A549 (cell line): ENCODE measurements at regions not wholly inside any gene's neighbourhood (a gene's known extent, or its start where the extent isn't known, plus 50 kb on each side); places are given as distances from the start of the nearest gene placed in this dataset.

Experiments
- ATAC-seq, 2 experiments: fragments of 200-7000 bp in 1 of 2; fragments of >200 bp in 1 of 2; cut with Nextera tagmentation in 1 of 2; cut with Tn5 transposase in 1 of 2; 3 replicates each; pipeline versions ENCODE4 v1.8.0 to v1.9.1; 2018 to 2020; ENCODE audit warnings: mild to moderate bottlenecking in 1 of 2, moderate library complexity in 1 of 2
- CTCF ChIA-PET: fragments of 300-600 bp; sonication (Branson Sonifier 250); formaldehyde crosslinking; extraction: SDS; loops from one replicate; lab custom pipeline; 2021; ENCODE audit warnings: antibody characterized with exemption, inconsistent platforms; lab: Yijun Ruan, JAX
- POLR2A ChIA-PET: fragments of 350-600 bp; formaldehyde crosslinking; extraction: SDS; loops from one replicate; lab custom pipeline; 2021; ENCODE audit warnings: antibody characterized with exemption, inconsistent platforms; lab: Yijun Ruan, JAX
- DNase-seq, 2 experiments: peaks; one replicate each; pipeline versions ENCODE4 v3.0.0 to v3.0.0-alpha.2; 2011 to 2016; ENCODE audit warnings: low read depth in 1 of 2, low spot score in 1 of 2
- FAIRE-seq: peaks from 2 replicates; lab custom pipeline; 2011; peaks lifted over from hg19 to GRCh38; lab: Jason Lieb, UNC
- H3K27ac ChIP-seq, 2 experiments: fragments of >200 bp; sonication (Bioruptor Twin); formaldehyde crosslinking; 3 replicates each; pipeline ENCODE4 v1.5.1; 2016 to 2017
- H3K4me1 ChIP-seq: fragments of >200 bp; sonication (Bioruptor Twin); formaldehyde crosslinking; 3 replicates; pipeline ENCODE4 v1.6.1; 2016
- H3K4me2 ChIP-seq: fragments of >200 bp; sonication (Bioruptor Twin); formaldehyde crosslinking; 3 replicates; pipeline ENCODE4 v1.6.1; 2016
- H3K4me3 ChIP-seq: fragments of >200 bp; sonication (Bioruptor Twin); formaldehyde crosslinking; 3 replicates; pipeline ENCODE4 v1.5.1; 2016
- H3K9me3 ChIP-seq: fragments of >200 bp; sonication (Bioruptor Twin); formaldehyde crosslinking; 3 replicates; pipeline ENCODE4 v1.6.1; 2016
- EHF ChIP-seq: fragments of 250-450 bp; sonication (Bioruptor Pico); IDR thresholded peaks from 2 replicates; pipeline ENCODE4 v1.5.0; 2020; ENCODE audit warnings: mild to moderate bottlenecking
- EHMT2 ChIP-seq: fragments of 200-600 bp; sonication (generic); IDR thresholded peaks from 2 replicates; pipeline ENCODE4 v1.6.1; 2016; ENCODE audit warnings: antibody characterized with exemption, low read depth, mild to moderate bottlenecking, moderate library complexity
- ESRRA ChIP-seq: fragments of 150-350 bp; IDR thresholded peaks from 2 replicates; pipeline ENCODE4 v1.6.1; 2014; ENCODE audit warnings: mild to moderate bottlenecking, low read length, borderline replicate concordance
- HEYL ChIP-seq: fragments of 250-450 bp; sonication (Bioruptor Pico); IDR thresholded peaks from 2 replicates; pipeline ENCODE4 v1.8.0; 2021; ENCODE audit warnings: mild to moderate bottlenecking, moderate library complexity
- JUN ChIP-seq, 2 experiments: fragments of >200 bp; sonication (Bioruptor Twin); formaldehyde crosslinking; IDR thresholded peaks; 2 replicates in 1 of 2; 3 replicates in 1 of 2; pipeline ENCODE4 v1.6.1; 2016 to 2017
- KDM1A ChIP-seq: fragments of 200-600 bp; sonication (generic); IDR thresholded peaks from 2 replicates; pipeline ENCODE4 v1.6.1; 2016; ENCODE audit warnings: low read depth, mild to moderate bottlenecking
- KDM5A ChIP-seq: fragments of 200-600 bp; sonication (generic); IDR thresholded peaks from 2 replicates; pipeline ENCODE4 v1.6.1; 2016; ENCODE audit warnings: antibody characterized with exemption, mild to moderate bottlenecking
- MAZ ChIP-seq: fragments of 150-350 bp; IDR thresholded peaks from 2 replicates; pipeline ENCODE4 v1.6.1; 2014; ENCODE audit warnings: antibody characterized with exemption, low read depth, low read length, borderline replicate concordance
- NFE2L2 ChIP-seq: fragments of 150-350 bp; conservative IDR thresholded peaks from 2 replicates; pipeline ENCODE4 v1.6.1; 2014; ENCODE audit warnings: low read length
- NPAS2 ChIP-seq: fragments of 250-450 bp; sonication (Bioruptor Pico); IDR thresholded peaks from 2 replicates; pipeline ENCODE4 v1.8.0; 2022; ENCODE audit warnings: mild to moderate bottlenecking, moderate library complexity, borderline replicate concordance
- NR3C1 ChIP-seq: fragments of >200 bp; sonication (Bioruptor Twin); formaldehyde crosslinking; IDR thresholded peaks from 3 replicates; pipeline ENCODE4 v1.6.1; 2017
- PHF8 ChIP-seq: fragments of 200-600 bp; sonication (generic); IDR thresholded peaks from 2 replicates; pipeline ENCODE4 v1.6.1; 2016; ENCODE audit warnings: low read depth, mild to moderate bottlenecking, antibody characterized with exemption, moderate library complexity, borderline replicate concordance
- POLR2AphosphoS2 ChIP-seq: conservative IDR thresholded peaks from 2 replicates; pipeline ENCODE4 v1.6.1; 2012; ENCODE audit warnings: low read length, improper control_type of control experiment, inconsistent platforms
- RFX5 ChIP-seq: fragments of 450-650 bp; IDR thresholded peaks from 2 replicates; pipeline ENCODE4 v1.7.1; 2014; ENCODE audit warnings: antibody characterized with exemption, mild to moderate bottlenecking, moderate library complexity
- RNF2 ChIP-seq: fragments of 200-600 bp; sonication (generic); IDR thresholded peaks from 2 replicates; pipeline ENCODE4 v1.6.1; 2016; ENCODE audit warnings: low read depth, mild to moderate bottlenecking, antibody characterized with exemption, moderate library complexity, borderline replicate concordance
- TP53 ChIP-seq: fragments of 250-450 bp; sonication (Bioruptor Pico); IDR thresholded peaks from 2 replicates; pipeline ENCODE4 v1.5.0; 2021; ENCODE audit warnings: mild to moderate bottlenecking, moderate library complexity
- ZFP36 ChIP-seq: fragments of 450-650 bp; IDR thresholded peaks from 2 replicates; pipeline ENCODE4 v1.6.1; 2014; ENCODE audit warnings: borderline replicate concordance; ENCODE audit not compliant: partially characterized antibody
- whole genome bisulfite sequencing: methylation state at CpG from one replicate; pipeline ENCODE4 v1.1.6; 2017; ENCODE audit errors: missing lambda C conversion rate; 5-methylcytosine and 5-hydroxymethylcytosine counted together
- TF ChIP-seq, protein P1 (sequence below): fragments of >200 bp; sonication (Bioruptor Twin); formaldehyde crosslinking; IDR thresholded peaks from 3 replicates; pipeline ENCODE4 v1.6.1; 2016
- TF ChIP-seq, protein P2 (sequence below): fragments of 250-450 bp; sonication (Bioruptor Pico); IDR thresholded peaks from 2 replicates; pipeline ENCODE4 v1.5.0; 2021; ENCODE audit warnings: mild to moderate bottlenecking, moderate library complexity, borderline replicate concordance
- TF ChIP-seq, protein P3 (sequence below): fragments of 450-650 bp; IDR thresholded peaks from 2 replicates; pipeline ENCODE4 v1.6.1; 2014; ENCODE audit warnings: antibody characterized with exemption

DNA sequence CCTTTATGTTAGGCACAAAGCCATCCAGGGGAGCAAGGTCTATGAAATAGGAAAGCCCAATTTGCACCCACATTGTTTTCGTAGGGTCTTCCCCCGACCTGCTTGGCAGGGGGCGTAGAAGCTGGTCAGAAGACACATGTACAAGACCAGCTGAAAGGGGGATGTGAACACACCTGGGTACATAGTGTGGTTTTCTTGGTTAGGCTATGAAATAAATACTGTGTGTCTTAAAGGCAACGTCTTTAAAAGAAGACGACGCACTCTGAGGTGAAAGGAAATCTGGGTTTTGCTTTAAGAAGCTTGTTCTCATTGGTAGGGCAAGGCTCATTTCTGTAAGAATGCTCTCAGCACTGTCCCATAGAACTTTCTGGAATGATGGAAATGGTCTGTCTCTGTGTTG lies 60.0 kb upstream of the KLF7 start:
- Histone ChIP-seq H3K27ac (no peak overlapping the region), H3K4me2 (no peak overlapping the region), H3K4me3 (no peak overlapping the region), H3K9me3 (no peaks in the 10 kb centered on the region), H3K4me1 (peaks cover 13% of the 10 kb centered on the region)
- TF ChIP-seq NR3C1 (no peak), PHF8 (no peak), ZFP36 (no peak), HEYL (no peak), EHMT2 (no peak), ESRRA (no peak), KDM1A (no peak), NFE2L2 (no peak)
- TF ChIP-seq, protein P1, sequence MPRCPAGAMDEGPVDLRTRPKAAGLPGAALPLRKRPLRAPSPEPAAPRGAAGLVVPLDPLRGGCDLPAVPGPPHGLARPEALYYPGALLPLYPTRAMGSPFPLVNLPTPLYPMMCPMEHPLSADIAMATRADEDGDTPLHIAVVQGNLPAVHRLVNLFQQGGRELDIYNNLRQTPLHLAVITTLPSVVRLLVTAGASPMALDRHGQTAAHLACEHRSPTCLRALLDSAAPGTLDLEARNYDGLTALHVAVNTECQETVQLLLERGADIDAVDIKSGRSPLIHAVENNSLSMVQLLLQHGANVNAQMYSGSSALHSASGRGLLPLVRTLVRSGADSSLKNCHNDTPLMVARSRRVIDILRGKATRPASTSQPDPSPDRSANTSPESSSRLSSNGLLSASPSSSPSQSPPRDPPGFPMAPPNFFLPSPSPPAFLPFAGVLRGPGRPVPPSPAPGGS: no peak
- DNase-seq: no peak
- ATAC-seq: no peak
- ChIA-PET CTCF (interaction anchor here (1.0 to 2.5 kb wide), 2 partner anchors 11 to 14 kb away, joined by 3 to 5 read pairs; no protein-coding TSS in a partner anchor), POLR2A (no interaction called here)
- FAIRE-seq: no peak
- WGBS: 88% methylated on average over 6 of the region's 6 CpGs

DNA sequence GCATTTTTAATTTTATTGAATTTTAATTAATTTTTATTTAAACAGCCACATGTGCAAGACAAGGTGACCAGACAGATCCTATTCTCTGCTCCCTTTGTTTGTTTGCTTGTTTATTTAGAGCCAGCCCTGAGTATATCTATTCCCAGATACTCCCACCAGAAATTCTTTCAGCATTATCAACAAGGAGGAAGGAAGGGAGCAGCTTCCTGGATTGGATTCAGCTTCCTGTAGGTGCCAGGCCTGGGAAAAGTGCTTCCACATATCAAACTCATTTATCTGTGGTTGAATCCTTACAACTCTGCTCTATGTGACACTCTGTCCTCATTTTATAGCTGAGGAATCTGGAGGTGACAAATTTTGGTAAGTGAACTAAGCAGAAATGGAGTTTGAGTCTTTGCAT lies 60.5 kb upstream of the KLF7 start:
- no peak overlapping the region for H3K27ac ChIP-seq
- H3K4me2 ChIP-seq: no peak overlapping the region
- H3K4me3 ChIP-seq: no peak overlapping the region
- H3K4me1 ChIP-seq: peaks cover 13% of the 10 kb centered on the region
- no peak for DNase-seq
- no peak for FAIRE-seq
- CTCF ChIA-PET: interaction anchor here (1.0 to 2.5 kb wide), 2 partner anchors 10 to 13 kb away, joined by 3 to 5 read pairs; no protein-coding TSS in a partner anchor
- POLR2A ChIA-PET: no interaction called here
- no peak for ATAC-seq
- TF ChIP-seq KDM1A (no peak), KDM5A (no peak), PHF8 (no peak), JUN (IDR thresholded peaks at IDR 0.05) (no peak), TP53 (no peak)
- TF ChIP-seq, protein P1: no peak
- TF ChIP-seq, protein P2, sequence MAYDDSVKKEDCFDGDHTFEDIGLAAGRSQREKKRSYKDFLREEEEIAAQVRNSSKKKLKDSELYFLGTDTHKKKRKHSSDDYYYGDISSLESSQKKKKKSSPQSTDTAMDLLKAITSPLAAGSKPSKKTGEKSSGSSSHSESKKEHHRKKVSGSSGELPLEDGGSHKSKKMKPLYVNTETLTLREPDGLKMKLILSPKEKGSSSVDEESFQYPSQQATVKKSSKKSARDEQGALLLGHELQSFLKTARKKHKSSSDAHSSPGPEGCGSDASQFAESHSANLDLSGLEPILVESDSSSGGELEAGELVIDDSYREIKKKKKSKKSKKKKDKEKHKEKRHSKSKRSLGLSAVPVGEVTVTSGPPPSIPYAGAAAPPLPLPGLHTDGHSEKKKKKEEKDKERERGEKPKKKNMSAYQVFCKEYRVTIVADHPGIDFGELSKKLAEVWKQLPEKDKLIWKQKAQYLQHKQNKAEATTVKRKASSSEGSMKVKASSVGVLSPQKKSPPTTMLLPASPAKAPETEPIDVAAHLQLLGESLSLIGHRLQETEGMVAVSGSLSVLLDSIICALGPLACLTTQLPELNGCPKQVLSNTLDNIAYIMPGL (CRISPR knock-in tag): no peak
- no peaks in the 10 kb centered on the region for H3K9me3 ChIP-seq

DNA sequence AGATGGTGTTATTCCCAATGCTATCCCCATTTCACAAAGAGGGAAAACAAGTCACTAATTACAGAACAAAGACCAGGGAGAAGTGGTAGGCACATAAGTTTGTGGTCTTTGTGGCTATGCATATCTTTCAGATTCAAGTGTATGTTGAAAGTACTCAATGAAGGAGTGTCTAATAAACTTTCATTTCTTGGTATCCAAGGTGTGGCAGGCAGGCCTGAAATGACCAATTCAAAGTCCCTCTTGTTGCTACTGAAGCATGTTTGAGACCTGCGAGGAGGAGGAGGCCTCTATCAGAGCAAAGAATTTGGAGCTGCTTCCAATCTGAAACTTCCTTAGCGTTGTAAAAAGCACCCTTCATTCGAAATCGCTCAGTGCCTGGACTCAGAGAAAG lies 60.9 kb upstream of the KLF7 start:
- ATAC-seq: no peak
- no peak for TF ChIP-seq MAZ
- TF ChIP-seq EHF (CRISPR knock-in tag): no peak
- no peak for TF ChIP-seq RNF2
- TF ChIP-seq NPAS2 (CRISPR knock-in tag): no peak
- TF ChIP-seq RFX5: no peak
- TF ChIP-seq, protein P3, sequence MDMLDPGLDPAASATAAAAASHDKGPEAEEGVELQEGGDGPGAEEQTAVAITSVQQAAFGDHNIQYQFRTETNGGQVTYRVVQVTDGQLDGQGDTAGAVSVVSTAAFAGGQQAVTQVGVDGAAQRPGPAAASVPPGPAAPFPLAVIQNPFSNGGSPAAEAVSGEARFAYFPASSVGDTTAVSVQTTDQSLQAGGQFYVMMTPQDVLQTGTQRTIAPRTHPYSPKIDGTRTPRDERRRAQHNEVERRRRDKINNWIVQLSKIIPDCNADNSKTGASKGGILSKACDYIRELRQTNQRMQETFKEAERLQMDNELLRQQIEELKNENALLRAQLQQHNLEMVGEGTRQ: no peak
- no peak for TF ChIP-seq POLR2AphosphoS2
- TF ChIP-seq, all 56 proteins: peak for 0
- Histone ChIP-seq H3K4me2 (no peak overlapping the region), H3K4me3 (no peak overlapping the region), H3K27ac (no peak overlapping the region), H3K9me3 (no peaks in the 10 kb centered on the region), H3K4me1 (peaks cover 13% of the 10 kb centered on the region)
- 86% methylated on average over 4 of the region's 4 CpGs for WGBS
- DNase-seq: no peak
- POLR2A ChIA-PET: no interaction called here
- FAIRE-seq: no peak
- CTCF ChIA-PET: interaction anchor here (2.5 kb wide), 1 partner anchor 10 kb away, joined by 5 read pairs; no protein-coding TSS in a partner anchor
